GM03348 (cell line): ENCODE measurements at regions not wholly inside any gene's neighbourhood (a gene's known extent, or its start where the extent isn't known, plus 50 kb on each side); places are given as distances from the start of the nearest gene placed in this dataset.
"Not testable (repeated sequence)": the region's sequence is repeated elsewhere in the genome, so short reads cannot be mapped to it uniquely, and the experiment has no call there.

Experiments used
- DNase-seq: peaks from one replicate; pipeline ENCODE4 v3.0.0; 2012; ENCODE audit warnings: low spot score

- no peak for DNase-seq
These were observed 95.6 kb upstream of the DMRT1 start for GRCh38 chr9:745761-746380.

GRCh38 chr9:746661-747434, 94.6 kb upstream of the DMRT1 start:
- DNase-seq = no peak

DNA sequence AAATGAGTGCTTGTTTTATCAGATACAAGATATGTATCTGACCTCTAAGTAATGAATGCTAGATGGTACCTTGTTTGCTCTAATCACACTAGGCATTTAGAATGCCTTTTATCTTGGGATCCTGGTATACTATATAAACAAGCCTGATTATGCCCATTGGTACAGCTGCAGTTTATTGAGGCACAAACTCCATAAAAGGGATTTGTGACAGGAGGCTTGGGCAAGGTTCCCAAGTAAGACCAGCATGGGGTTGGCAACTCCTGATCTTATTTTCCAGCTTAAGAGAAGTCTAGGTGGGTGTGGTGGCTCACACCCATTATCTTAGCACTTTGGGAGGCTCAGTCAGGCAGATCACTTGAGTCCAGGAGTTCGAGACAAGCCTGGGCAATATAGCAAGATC, 93.9 kb upstream of the DMRT1 start:
- no peak for DNase-seq

GRCh38 chr9:748861-749497, 92.5 kb upstream of the DMRT1 start:
- no peak for DNase-seq

DNA sequence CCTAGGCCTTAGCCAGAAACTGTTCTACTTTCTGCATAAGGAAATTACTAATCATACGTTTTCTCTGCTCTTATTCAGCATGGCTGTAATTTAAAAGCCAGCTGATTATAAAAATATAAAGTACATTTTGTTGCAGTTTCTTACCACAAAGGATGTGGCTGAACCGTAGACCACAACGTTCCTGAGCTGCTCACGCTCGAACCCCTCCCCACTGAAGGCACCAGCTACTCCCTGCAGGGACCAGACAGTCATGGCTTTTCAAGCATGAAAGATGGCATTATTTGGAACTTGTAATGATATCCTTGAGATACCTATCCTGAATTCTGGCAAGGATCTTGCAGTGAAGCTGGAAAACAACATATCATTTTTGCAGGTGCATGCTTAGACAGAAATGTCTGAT, 91.8 kb upstream of the DMRT1 start:
- DNase-seq = no peak

- DNase-seq = no peak
These were observed 91.1 kb upstream of the DMRT1 start for GRCh38 chr9:750249-750967.

GRCh38 chr9:751137-752051, 90.1 kb upstream of the DMRT1 start:
- peak; percentile 27 for DNase-seq

DNA sequence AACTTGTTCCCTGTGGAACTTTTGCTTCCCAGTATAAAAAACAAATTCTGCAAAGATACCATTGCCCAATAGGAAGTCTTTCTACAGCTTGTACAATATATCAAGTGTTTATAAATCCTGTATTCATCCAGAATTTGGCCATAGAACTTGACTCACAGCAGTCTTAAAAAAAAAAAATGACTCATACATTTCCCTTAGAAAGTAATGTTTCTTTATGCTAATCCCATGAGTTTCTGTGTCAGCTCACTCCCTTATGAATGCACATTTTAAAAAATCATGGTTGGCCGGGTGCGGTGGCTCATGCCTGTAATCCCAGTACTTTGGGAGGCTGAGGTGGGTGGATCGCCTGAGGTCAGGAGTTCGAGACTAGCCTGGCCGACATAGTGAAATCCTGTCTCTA, 89.3 kb upstream of the DMRT1 start:
- DNase-seq = peak; percentile 72

GRCh38 chr9:752681-753200, 88.8 kb upstream of the DMRT1 start:
- no peak for DNase-seq

- DNase-seq = not testable (repeated sequence)
These were observed 87.8 kb upstream of the DMRT1 start for GRCh38 chr9:753734-754133.

GRCh38 chr9:754150-754931, 87.2 kb upstream of the DMRT1 start:
- no peak for DNase-seq

DNA sequence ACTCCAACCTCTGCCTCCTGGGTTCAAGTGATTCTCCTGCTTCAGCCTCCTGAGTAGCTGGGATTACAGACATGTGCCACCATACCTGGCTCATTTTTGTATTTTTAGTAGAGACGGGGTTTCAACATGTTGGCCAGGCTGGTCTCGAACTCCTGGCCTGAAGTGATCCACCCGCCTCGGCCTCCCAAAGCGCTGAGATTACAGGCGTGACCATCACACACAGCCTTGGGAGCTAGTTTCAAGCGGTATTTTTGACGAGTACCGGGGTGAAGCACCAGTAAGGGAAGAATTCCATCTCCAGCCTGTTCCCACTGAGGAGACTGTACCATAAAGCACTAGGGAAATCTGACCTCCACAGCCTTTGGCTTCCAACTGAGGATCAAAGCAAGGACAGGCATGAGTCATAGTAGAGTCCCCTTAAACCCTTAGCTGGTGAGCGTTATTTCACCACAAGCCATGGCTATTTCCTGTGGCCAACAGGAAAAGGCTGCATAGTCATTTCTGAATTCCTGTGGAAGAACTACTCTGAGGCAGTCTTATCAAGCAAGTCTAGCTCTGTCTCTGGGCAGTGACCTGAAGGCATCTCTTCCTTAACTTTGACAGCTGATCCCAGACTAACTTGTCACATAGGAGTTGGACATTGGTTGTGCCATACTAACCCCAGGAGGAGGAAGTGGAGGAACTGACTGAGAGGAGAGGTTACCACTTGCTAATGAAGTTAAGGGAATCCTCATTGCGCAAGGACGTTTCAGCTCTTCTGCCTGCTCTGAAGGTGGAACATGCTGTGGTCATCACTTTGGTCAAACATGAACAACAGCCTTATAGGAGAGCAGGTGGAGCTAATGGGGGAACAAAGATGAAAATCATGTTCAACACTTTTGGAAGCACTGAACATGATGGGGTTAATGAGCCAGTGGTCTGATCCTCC, 85.8 kb upstream of the DMRT1 start:
- peak; percentile 76 for DNase-seq

DNA sequence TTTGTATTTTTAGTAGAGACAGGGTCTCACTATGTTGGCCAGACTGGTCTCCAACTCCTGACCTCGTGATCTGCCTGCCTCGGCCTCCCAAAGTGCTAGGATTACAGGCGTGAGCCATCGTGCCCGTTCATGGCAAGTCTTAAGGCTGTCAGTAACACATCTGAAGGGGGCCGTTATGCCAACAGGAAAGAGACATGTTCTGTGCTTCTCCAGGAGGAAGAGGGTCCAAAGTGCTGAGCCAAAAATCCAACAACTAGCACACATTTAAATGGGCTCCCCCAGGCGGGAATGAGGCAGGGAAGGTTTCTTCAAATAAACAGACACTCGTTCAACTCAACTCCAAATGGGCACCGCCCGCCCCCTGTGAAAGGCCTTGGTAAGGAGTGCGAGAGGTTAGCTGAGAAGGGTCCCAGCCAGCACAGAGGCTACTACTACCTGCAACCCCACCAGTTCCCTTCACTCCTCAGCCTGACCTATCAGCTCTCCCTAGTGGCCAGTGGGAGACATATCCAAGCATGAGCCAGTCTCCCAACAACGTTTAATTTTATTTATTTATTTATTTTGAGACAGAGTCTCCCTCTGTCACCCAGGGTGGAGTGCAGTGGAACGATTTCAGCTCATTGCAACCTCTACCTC, 84.1 kb upstream of the DMRT1 start:
- peak; percentile 78 for DNase-seq

DNA sequence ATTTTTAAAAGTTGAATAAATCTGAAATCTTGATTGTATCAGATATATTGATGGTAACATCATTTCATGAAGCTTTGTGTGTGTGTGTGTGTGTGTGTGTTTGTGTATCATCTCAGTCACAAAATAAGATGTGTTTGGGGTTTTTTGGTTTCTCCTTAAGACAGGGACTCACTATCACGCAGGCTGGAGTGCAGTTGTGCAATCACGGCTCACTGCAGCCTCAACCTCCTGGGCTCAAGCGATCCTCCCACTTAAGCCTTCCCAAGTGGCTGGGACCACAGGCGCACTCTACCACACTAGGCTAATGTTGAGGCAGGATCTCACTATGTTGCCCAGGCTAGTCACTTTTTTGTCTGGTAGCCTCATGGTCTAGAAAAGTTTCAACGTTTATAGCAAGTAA, 83.4 kb upstream of the DMRT1 start:
- DNase-seq = no peak

DNA sequence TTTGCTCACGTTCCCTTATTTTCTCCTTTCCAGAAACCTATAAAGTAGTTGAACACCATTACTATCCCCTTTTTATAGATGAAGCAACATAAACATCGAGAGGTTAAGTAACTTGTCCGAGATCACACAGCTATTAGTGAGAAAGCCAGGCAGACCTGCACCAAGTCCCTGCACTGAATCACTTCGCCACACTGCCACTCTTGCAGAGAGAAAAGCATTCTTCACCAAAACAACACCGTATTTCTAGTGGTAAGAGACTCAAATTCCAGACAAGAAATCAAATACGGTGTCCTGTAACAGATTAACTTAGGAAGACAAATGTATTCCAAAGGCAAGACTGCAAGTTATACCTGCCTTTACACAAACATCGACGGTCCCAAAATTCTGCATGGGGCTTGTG, 82.0 kb upstream of the DMRT1 start:
- no peak for DNase-seq

DNA sequence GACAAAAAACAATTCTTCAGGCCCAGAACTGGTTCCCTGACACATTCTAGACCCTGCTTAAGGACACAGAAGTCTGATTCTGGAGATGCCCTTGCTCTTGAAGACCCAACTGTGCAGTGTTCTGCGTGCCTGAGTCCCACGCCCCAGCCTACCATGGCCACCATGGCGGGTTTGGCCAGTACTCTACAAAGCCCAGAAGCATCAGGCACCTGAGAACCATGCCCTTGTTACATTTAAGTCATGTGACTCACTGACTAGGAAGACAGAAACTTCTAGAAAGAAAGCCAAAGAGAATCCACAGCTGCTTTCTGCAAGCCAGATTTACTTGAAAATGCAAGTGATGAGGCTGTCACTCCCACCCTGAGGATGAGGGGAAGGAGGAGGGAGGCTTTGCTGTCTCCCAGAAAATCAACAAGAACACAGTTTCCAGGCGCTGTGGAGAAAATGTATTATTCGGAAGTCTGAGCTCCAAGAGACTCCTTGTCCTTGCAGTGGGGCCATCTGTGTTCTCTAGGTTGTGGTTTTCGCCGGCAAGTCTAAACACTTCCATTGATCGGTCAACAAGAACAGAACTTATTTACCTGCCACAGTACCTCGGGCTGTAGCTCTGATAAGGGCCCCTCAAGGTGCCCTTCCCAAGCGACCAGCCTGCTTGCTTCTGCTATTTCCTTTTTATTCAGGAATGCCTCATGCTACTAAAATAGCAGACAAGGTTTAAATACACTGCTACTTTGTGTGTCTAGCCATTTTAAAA, 81.3 kb upstream of the DMRT1 start:
- DNase-seq = no peak

GRCh38 chr9:761176-761792, 80.2 kb upstream of the DMRT1 start:
- no peak for DNase-seq
